ENCODE measurements at regions not wholly inside any gene's neighbourhood (a gene's known extent, or its start where the extent isn't known, plus 50 kb on each side); places are given as distances from the start of the nearest gene placed in this dataset.
"Not testable (repeated sequence)": the region's sequence is repeated elsewhere in the genome, so short reads cannot be mapped to it uniquely, and the experiment has no call there.

GRCh38 chr1:148422921-148423320, 60.2 kb downstream of the PPIAL4G start:
- not testable (repeated sequence) for TF ChIP-seq CTCF (IDR thresholded peaks at IDR 0.05; ENCODE audit: low read length); EZH2 (IDR thresholded peaks at IDR 0.05; ENCODE audit: borderline replicate concordance, low read length)
